GM23338 (cell line): ENCODE measurements at regions not wholly inside any gene's neighbourhood (a gene's known extent, or its start where the extent isn't known, plus 50 kb on each side); places are given as distances from the start of the nearest gene placed in this dataset.

Experiments
- EZH2 ChIP-seq: fragments of 200-600 bp; sonication (generic); IDR thresholded peaks from one replicate; pipeline ENCODE4 v1.8.0; 2017; ENCODE audit warnings: antibody characterized with exemption, mild to moderate bottlenecking, low read depth; ENCODE audit not compliant: unreplicated experiment
- TF ChIP-seq, protein P1 (sequence below), 2 experiments: fragments of 200-600 bp in 1 of 2; sonication (generic) in 1 of 2; conservative IDR thresholded peaks; 2 replicates each; pipeline versions ENCODE4 v1.5.1 to v1.6.1; 2016 to 2017; ENCODE audit warnings: antibody characterized with exemption in 2 of 2, low read depth in 2 of 2, mild to moderate bottlenecking in 2 of 2, moderate library complexity in 1 of 2

DNA sequence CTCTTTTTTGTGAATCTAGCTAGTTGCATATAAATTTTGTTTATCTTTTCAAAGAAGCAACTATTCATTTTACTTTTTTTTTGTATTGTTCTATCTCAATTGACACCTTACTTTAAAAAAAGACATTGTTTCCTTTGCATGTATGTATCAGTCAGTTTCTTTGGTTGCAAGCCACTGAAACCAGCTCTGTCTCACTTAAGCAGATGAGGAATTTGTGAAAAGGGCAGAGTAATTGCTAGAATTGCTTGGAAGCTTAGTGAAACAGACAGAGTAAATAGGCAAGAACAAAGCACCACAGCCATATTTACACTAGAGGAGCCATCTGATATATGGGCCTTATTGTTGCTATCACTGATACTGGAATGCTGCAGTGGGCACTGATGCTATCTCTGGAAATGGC is 231.4 kb upstream of the KLF8 start:
- TF ChIP-seq, protein P1, sequence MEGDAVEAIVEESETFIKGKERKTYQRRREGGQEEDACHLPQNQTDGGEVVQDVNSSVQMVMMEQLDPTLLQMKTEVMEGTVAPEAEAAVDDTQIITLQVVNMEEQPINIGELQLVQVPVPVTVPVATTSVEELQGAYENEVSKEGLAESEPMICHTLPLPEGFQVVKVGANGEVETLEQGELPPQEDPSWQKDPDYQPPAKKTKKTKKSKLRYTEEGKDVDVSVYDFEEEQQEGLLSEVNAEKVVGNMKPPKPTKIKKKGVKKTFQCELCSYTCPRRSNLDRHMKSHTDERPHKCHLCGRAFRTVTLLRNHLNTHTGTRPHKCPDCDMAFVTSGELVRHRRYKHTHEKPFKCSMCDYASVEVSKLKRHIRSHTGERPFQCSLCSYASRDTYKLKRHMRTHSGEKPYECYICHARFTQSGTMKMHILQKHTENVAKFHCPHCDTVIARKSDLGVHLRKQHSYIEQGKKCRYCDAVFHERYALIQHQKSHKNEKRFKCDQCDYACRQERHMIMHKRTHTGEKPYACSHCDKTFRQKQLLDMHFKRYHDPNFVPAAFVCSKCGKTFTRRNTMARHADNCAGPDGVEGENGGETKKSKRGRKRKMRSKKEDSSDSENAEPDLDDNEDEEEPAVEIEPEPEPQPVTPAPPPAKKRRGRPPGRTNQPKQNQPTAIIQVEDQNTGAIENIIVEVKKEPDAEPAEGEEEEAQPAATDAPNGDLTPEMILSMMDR (conservative IDR thresholded peaks at IDR 0.05; ENCODE audit: low read depth in 2 of 2), result no peak
- TF ChIP-seq EZH2, result no peak
